IMR-90 (cell line): ENCODE measurements at regions not wholly inside any gene's neighbourhood (a gene's known extent, or its start where the extent isn't known, plus 50 kb on each side); places are given as distances from the start of the nearest gene placed in this dataset.

Source experiments
- ATAC-seq: fragments of 200-7000 bp; cut with Tn5 transposase; 2 replicates; pipeline ENCODE4 v1.9.1; 2020; ENCODE audit warnings: low read depth, mild to moderate bottlenecking, moderate library complexity
- BruUV-seq: library from RNA; stranded (reverse); fragments of 400-500 nt; replicated peaks from 2 replicates; lab custom pipeline; 2021; lab: Mats Ljungman, UMichigan
- CTCF ChIA-PET: fragments of 300-600 bp; formaldehyde crosslinking; extraction: SDS; loops from one replicate; lab custom pipeline; 2021; ENCODE audit warnings: antibody characterized with exemption; lab: Yijun Ruan, JAX
- POLR2A ChIA-PET: fragments of 300-600 bp; sonication (Branson Sonifier 250); formaldehyde crosslinking; loops from one replicate; lab custom pipeline; 2022; ENCODE audit warnings: antibody characterized with exemption; ENCODE audit not compliant: unreplicated experiment; lab: Charles Lee
- DNase-seq: peaks from one replicate; pipeline ENCODE4 v3.0.0; 2013
- H2AFZ ChIP-seq: replicated peaks from 2 replicates; pipeline ENCODE3; 2013; ENCODE audit warnings: low read length, mild to moderate bottlenecking; ENCODE audit not compliant: poor library complexity
- H2AK5ac ChIP-seq: 2 replicates; pipeline ENCODE4 v1.6.1; 2013; ENCODE audit warnings: low read depth, low read length, inconsistent platforms
- H2AK9ac ChIP-seq: replicated peaks from 2 replicates; pipeline ENCODE3; 2013; ENCODE audit warnings: mild to moderate bottlenecking, low read depth, low read length, moderate library complexity; ENCODE audit not compliant: poor library complexity
- H2BK120ac ChIP-seq: 2 replicates; pipeline ENCODE4 v1.6.1; 2013; ENCODE audit warnings: low read depth, low read length, inconsistent platforms
- H2BK15ac ChIP-seq: 3 replicates; pipeline ENCODE4 v1.6.1; 2013; ENCODE audit warnings: low read depth, low read length, inconsistent platforms
- H2BK20ac ChIP-seq: 2 replicates; pipeline ENCODE4 v1.6.1; 2013; ENCODE audit warnings: low read depth, mild to moderate bottlenecking, inconsistent platforms, low read length, moderate library complexity
- H2BK5ac ChIP-seq: 2 replicates; pipeline ENCODE4 v1.6.1; 2013; ENCODE audit warnings: mild to moderate bottlenecking, low read depth, low read length, inconsistent platforms; ENCODE audit not compliant: poor library complexity, severe bottlenecking
- H3K14ac ChIP-seq: replicated peaks from 2 replicates; pipeline ENCODE4 v1.6.1; 2013; ENCODE audit warnings: low read depth, low read length, inconsistent platforms
- H3K18ac ChIP-seq: 2 replicates; pipeline ENCODE4 v1.6.1; 2013; ENCODE audit warnings: low read depth, low read length, control low read depth
- H3K23ac ChIP-seq: 2 replicates; pipeline ENCODE4 v1.6.1; 2013; ENCODE audit warnings: low read depth, low read length, inconsistent platforms
- H3K27ac ChIP-seq: 2 replicates; pipeline ENCODE4 v1.5.1; 2013; ENCODE audit warnings: mild to moderate bottlenecking, control low read depth, low read length; ENCODE audit not compliant: insufficient read depth
- H3K27me3 ChIP-seq: 2 replicates; pipeline ENCODE4 v1.6.1; 2013; ENCODE audit warnings: low read length; ENCODE audit not compliant: control insufficient read depth, insufficient read depth
- H3K36me3 ChIP-seq: 2 replicates; pipeline ENCODE4 v1.6.1; 2013; ENCODE audit warnings: low read length, mixed read lengths; ENCODE audit not compliant: control insufficient read depth, insufficient read depth
- H3K4ac ChIP-seq: 2 replicates; pipeline ENCODE4 v1.6.1; 2013; ENCODE audit warnings: low read depth, low read length, inconsistent platforms
- H3K4me1 ChIP-seq: 2 replicates; pipeline ENCODE4 v1.6.1; 2013; ENCODE audit warnings: low read length, mixed read lengths; ENCODE audit not compliant: control insufficient read depth, insufficient read depth
- H3K4me2 ChIP-seq: 2 replicates; pipeline ENCODE4 v1.6.1; 2013; ENCODE audit warnings: low read depth, mild to moderate bottlenecking, control low read depth, low read length, moderate library complexity
- H3K4me3 ChIP-seq: 2 replicates; pipeline ENCODE4 v1.5.1; 2013; ENCODE audit warnings: low read depth, mild to moderate bottlenecking, control low read depth, low read length, moderate library complexity; ENCODE audit not compliant: insufficient read depth
- H3K56ac ChIP-seq: 2 replicates; pipeline ENCODE4 v1.6.1; 2013; ENCODE audit warnings: low read length, inconsistent platforms; ENCODE audit not compliant: insufficient read depth; ENCODE audit errors: extremely low read depth
- H3K79me1 ChIP-seq, 2 experiments: 2 replicates each; pipeline ENCODE4 v1.6.1; 2013; ENCODE audit warnings: low read length in 2 of 2, inconsistent platforms in 1 of 2, low read depth in 1 of 2
- H3K9ac ChIP-seq: 2 replicates; pipeline ENCODE4 v1.6.1; 2013; ENCODE audit warnings: low read depth, low read length, control low read depth
- H3K9me1 ChIP-seq: 2 replicates; pipeline ENCODE4 v1.6.1; 2013; ENCODE audit warnings: low read length, inconsistent platforms; ENCODE audit not compliant: insufficient read depth
- H3K9me3 ChIP-seq: 2 replicates; pipeline ENCODE4 v1.6.1; 2013; ENCODE audit warnings: low read length; ENCODE audit not compliant: control insufficient read depth, insufficient read depth
- H4K20me1 ChIP-seq: 2 replicates; pipeline ENCODE4 v1.6.1; 2013; ENCODE audit warnings: low read length, inconsistent platforms; ENCODE audit not compliant: insufficient read depth
- H4K5ac ChIP-seq: 2 replicates; pipeline ENCODE4 v1.6.1; 2013; ENCODE audit warnings: mild to moderate bottlenecking, low read depth, low read length, control low read depth
- H4K8ac ChIP-seq, 2 experiments: 2 replicates each; pipeline ENCODE4 v1.6.1; 2013; ENCODE audit warnings: low read depth in 2 of 2, low read length in 2 of 2, control low read depth in 1 of 2, inconsistent platforms in 1 of 2
- H4K91ac ChIP-seq: 2 replicates; pipeline ENCODE4 v1.6.1; 2013; ENCODE audit warnings: low read depth, low read length, inconsistent platforms; ENCODE audit not compliant: insufficient read depth
- CEBPB ChIP-seq: IDR thresholded peaks from 2 replicates; pipeline ENCODE4 v1.6.1; 2012; ENCODE audit warnings: low read depth, low read length, improper control_type of control experiment
- FOS ChIP-seq: fragments of 150-350 bp; IDR thresholded peaks from 2 replicates; pipeline ENCODE4 v1.6.1; 2016; ENCODE audit warnings: low read depth, low read length
- MAFK ChIP-seq: IDR thresholded peaks from 2 replicates; pipeline ENCODE4 v1.6.1; 2012; ENCODE audit warnings: low read depth, low read length, improper control_type of control experiment
- MAZ ChIP-seq: IDR thresholded peaks from 2 replicates; pipeline ENCODE4 v1.6.1; 2012; ENCODE audit warnings: low read depth, mild to moderate bottlenecking, low read length, improper control_type of control experiment, moderate library complexity, borderline replicate concordance
- MXI1 ChIP-seq: IDR thresholded peaks from 2 replicates; pipeline ENCODE4 v1.6.1; 2012; ENCODE audit warnings: low read depth, mild to moderate bottlenecking, low read length, moderate library complexity, borderline replicate concordance
- NFE2L2 ChIP-seq: fragments of 150-350 bp; IDR thresholded peaks from 2 replicates; pipeline ENCODE4 v1.6.1; 2016; ENCODE audit warnings: low read depth, mild to moderate bottlenecking, low read length
- RCOR1 ChIP-seq: IDR thresholded peaks from 2 replicates; pipeline ENCODE4 v1.6.1; 2012; ENCODE audit warnings: mild to moderate bottlenecking, low read length, improper control_type of control experiment; ENCODE audit not compliant: insufficient replicate concordance
- RFX5 ChIP-seq: IDR thresholded peaks from 2 replicates; pipeline ENCODE4 v1.8.0; 2012; ENCODE audit warnings: low read depth, mild to moderate bottlenecking, low read length, moderate library complexity
- SMC3 ChIP-seq: fragments of 150-350 bp; IDR thresholded peaks from 2 replicates; pipeline ENCODE4 v1.6.1; 2016; ENCODE audit warnings: low read depth, mild to moderate bottlenecking, antibody characterized with exemption, low read length, moderate library complexity
- WGBS, 2 experiments: methylation state at CpG; one replicate each; pipeline versions ENCODE4 v1.1.5 to v1.1.7; 2013; ENCODE audit warnings: missing lambda C conversion rate in 2 of 2; ENCODE audit not compliant: insufficient read length in 1 of 2; ENCODE audit errors: extremely low coverage in 2 of 2; 5-methylcytosine and 5-hydroxymethylcytosine counted together
- dilution Hi-C: fragments of 300-500 bp; cut with HindIII; formaldehyde crosslinking; loops from one replicate; pipeline ENCODE4 v1.14.3; 2018; ENCODE audit warnings: low sequenced_read_pairs; ENCODE audit not compliant: unreplicated experiment
- in situ Hi-C: fragments of 300-500 bp; cut with MboI; formaldehyde crosslinking; loops from 3 replicates; pipeline ENCODE4 v1.14.3; 2019; ENCODE audit warnings: low sequenced_read_pairs, inconsistent platforms, mixed read lengths
- intact Hi-C: fragments of 100-400 bp; cut with micrococcal nuclease; formaldehyde crosslinking; loops from 2 replicates; pipeline ENCODE4 v1.10.0; 2022
- TF ChIP-seq, protein P1 (sequence below): conservative IDR thresholded peaks from 2 replicates; pipeline ENCODE4 v1.5.1; 2012; ENCODE audit warnings: mild to moderate bottlenecking, low read depth, low read length, improper control_type of control experiment

DNA sequence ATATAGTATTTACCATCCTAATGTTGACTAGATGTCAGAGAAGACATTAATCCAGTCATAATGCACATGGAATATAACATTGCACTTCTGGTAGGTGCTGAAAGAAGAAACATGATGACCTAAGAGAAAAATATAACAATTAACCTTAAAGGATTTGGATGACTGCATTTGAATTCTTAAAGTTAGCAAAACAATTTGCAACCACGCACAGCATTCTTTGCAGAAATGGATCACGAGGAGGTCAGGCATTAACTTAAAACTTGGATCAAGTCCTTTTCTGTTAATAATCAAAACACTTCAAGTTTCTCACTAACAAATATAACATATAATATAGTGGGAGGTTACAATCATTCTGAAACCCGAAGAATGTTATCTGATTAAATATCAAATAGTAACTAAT, 525.0 kb upstream of the SLITRK6 start:
- H3K4me1 ChIP-seq: no peaks in the 10 kb centered on the region
- in situ Hi-C loops: no loop called here
- no peak overlapping the region for H3K4me3 ChIP-seq
- no peak overlapping the region for H3K9ac ChIP-seq
- no peak overlapping the region for H3K14ac ChIP-seq
- H3K9me1 ChIP-seq: no peaks in the 10 kb centered on the region
- ATAC-seq (no peak), DNase-seq (no peak)
- H3K18ac ChIP-seq: no peak overlapping the region
- no peak overlapping the region for H2AFZ ChIP-seq
- no peak overlapping the region for H3K27ac ChIP-seq
- H3K9me3 ChIP-seq: no peaks in the 10 kb centered on the region
- H2BK5ac ChIP-seq: no peak overlapping the region
- no peak overlapping the region for H2BK15ac ChIP-seq
- H2AK5ac ChIP-seq: no peak overlapping the region
- POLR2A ChIA-PET: no interaction called here
- intact Hi-C loops: no loop called here
- no peaks in the 10 kb centered on the region for H3K79me1 ChIP-seq
- H3K27me3 ChIP-seq: no peaks in the 10 kb centered on the region
- no peaks in the 10 kb centered on the region for H4K20me1 ChIP-seq
- H3K4ac ChIP-seq: no peak overlapping the region
- no peak overlapping the region for H2BK20ac ChIP-seq
- TF ChIP-seq MXI1: no peak
- TF ChIP-seq, protein P1, sequence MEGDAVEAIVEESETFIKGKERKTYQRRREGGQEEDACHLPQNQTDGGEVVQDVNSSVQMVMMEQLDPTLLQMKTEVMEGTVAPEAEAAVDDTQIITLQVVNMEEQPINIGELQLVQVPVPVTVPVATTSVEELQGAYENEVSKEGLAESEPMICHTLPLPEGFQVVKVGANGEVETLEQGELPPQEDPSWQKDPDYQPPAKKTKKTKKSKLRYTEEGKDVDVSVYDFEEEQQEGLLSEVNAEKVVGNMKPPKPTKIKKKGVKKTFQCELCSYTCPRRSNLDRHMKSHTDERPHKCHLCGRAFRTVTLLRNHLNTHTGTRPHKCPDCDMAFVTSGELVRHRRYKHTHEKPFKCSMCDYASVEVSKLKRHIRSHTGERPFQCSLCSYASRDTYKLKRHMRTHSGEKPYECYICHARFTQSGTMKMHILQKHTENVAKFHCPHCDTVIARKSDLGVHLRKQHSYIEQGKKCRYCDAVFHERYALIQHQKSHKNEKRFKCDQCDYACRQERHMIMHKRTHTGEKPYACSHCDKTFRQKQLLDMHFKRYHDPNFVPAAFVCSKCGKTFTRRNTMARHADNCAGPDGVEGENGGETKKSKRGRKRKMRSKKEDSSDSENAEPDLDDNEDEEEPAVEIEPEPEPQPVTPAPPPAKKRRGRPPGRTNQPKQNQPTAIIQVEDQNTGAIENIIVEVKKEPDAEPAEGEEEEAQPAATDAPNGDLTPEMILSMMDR: no peak
- no peak for TF ChIP-seq RCOR1
- TF ChIP-seq RFX5: no peak
- no peak for TF ChIP-seq SMC3
- no peak for TF ChIP-seq CEBPB
- no peak for TF ChIP-seq NFE2L2
- no peak for TF ChIP-seq MAZ
- no peak for TF ChIP-seq MAFK
- no peak for TF ChIP-seq FOS
- no peak overlapping the region for H2AK9ac ChIP-seq
- H4K91ac ChIP-seq: no peak overlapping the region
- H3K23ac ChIP-seq: no peak overlapping the region
- no peak overlapping the region for H3K4me2 ChIP-seq
- no peak overlapping the region for H2BK120ac ChIP-seq
- dilution Hi-C loops: no loop called here
- no peak overlapping the region for H4K5ac ChIP-seq
- BruUV-seq: no TSS peak
- no CpG with 5 or more reads among the region's 3 CpGs for WGBS, 2 experiments
- H3K36me3 ChIP-seq: no peaks in the 10 kb centered on the region
- CTCF ChIA-PET: no interaction called here
- no peak overlapping the region for H3K56ac ChIP-seq
- H4K8ac ChIP-seq: no peak overlapping the region
